ENCODE measurements at regions not wholly inside any gene's neighbourhood (a gene's known extent, or its start where the extent isn't known, plus 50 kb on each side); places are given as distances from the start of the nearest gene placed in this dataset.

GRCh38 chr1:60825593-60825992 lies 256.8 kb upstream of the NFIA start:
- TF ChIP-seq SIN3A (IDR thresholded peaks at IDR 0.05; ENCODE audit: low read depth) (no peak), POLR2AphosphoS5 (IDR thresholded peaks at IDR 0.05; ENCODE audit: low read depth, low read length) (no peak), CTCF (IDR thresholded peaks at IDR 0.05 in 2 of 3, conservative IDR thresholded peaks at IDR 0.05 in 1 of 3; ENCODE audit: borderline replicate concordance in 1 of 3, insufficient read depth in 1 of 3, low read depth in 2 of 3, low read length in 2 of 3) (peak in 2 of 3 experiments; percentile 45 to 50; a peak in 4 of 6 replicates), EZH2phosphoT487 (IDR thresholded peaks at IDR 0.05; ENCODE audit: borderline replicate concordance) (no peak)
- TF ChIP-seq, protein P1, sequence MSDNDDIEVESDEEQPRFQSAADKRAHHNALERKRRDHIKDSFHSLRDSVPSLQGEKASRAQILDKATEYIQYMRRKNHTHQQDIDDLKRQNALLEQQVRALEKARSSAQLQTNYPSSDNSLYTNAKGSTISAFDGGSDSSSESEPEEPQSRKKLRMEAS (IDR thresholded peaks at IDR 0.05): no peak

Measured in HCT116 (cell line).